HG03108 (cell line): ENCODE measurements at regions not wholly inside any gene's neighbourhood (a gene's known extent, or its start where the extent isn't known, plus 50 kb on each side); places are given as distances from the start of the nearest gene placed in this dataset.

Experiments
- ATAC-seq: cut with Tn5 transposase; IDR thresholded peaks from one replicate; pipeline ENCODE4 v1.9.1; 2021; ENCODE audit warnings: moderate library complexity; ENCODE audit not compliant: unreplicated experiment

GRCh38 chr12:92615086-92615485 is 87.7 kb upstream of the PLEKHG7 start:
- no peak for ATAC-seq

DNA sequence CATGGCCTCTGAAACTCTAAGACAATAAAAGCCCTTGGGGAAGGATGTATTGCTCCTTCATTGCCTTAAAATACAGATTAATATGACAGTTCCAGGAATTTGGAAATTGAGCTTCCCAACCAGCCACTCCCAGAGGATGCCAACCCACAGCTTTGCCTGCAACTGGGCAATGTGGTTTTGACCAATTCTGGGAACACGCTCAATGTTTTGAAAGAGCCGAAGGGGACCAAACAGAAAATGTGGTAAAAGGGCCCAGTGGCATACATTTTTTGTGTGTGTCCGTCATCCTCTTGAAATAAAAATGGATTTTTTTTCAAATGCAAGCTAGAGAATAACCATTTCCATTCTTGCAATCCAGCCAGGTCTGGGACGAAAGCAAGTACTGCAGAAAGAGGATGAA is 88.3 kb upstream of the PLEKHG7 start:
- ATAC-seq: no peak

DNA sequence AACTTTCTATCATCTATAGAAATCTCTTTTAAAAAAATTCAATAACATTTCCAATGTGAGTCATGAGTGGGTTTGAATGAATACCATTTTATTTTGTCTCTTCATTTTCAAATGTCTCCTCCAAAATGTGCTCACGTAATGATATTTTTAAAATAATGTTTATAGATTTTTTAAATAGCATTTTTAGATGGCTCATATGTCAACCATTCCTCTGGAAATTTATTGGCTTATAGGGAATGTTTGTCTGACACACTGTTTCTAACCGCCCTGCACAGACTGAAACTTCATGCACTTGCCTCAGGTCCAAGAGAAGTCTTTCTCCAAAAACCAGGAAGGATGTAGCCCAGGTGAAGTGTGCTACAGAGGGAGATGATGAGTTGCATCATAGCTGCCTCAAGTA is 88.8 kb upstream of the PLEKHG7 start:
- ATAC-seq: no peak

DNA sequence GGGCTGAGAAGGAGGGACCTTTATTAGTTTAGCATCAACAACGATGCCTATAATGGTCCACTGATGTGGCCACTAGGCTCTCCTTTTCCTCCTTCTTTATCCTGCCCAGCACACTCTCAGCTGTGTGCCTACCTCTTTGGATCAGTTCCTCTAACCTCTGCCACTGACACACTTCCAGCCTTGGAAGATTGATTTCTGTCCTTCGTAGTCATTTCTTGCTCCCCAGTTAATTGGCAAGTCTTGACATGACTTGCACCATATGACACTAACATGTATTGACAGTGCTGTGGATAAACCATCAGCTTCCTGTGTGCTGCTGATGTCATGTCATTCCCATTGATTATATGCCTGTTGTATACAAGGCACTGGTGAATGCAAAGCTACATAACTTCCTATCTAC is 90.2 kb upstream of the PLEKHG7 start:
- ATAC-seq: no peak

DNA sequence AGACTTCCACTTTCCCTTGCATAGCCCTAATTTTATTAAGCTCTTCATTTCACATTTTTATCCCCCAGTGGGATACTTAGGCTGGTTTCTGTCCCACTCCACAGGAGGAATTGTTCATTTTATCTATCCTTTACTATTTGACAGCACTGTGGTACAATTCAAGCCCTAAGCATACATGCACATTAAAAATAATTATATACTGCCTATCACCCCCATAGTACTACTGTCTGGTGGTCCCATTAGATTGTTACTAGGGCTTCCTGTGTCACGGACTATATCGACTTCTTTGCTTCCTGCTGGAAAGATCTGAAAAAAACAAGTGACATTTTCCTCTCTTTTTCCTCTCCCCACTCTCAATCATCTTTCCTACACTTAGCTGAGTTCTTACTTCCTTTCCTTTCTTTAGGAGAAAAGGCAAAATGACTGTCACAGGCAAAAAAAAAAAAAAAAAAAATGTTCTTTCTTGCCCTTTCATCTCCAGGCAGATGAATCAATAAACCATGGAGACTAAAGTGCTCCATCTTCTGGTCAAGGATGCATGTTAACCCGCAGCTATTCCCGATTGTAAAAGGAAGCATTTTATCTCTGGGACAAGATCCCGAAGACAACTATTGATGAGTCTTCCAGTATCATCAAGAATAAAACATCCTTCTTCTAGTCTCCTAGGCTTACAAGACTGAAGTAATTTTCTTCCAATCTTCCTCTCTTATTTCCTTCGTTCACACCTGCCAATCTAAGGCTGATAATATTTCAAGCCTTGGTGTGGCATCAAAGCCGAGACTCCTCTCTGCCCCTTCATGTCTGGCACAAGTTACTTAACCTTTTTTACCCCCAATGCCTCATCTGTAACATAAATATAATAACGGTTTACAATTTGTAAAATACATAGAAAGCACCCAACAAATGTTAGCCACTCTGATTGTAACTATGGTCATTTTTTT is 94.4 kb upstream of the PLEKHG7 start:
- no peak for ATAC-seq

DNA sequence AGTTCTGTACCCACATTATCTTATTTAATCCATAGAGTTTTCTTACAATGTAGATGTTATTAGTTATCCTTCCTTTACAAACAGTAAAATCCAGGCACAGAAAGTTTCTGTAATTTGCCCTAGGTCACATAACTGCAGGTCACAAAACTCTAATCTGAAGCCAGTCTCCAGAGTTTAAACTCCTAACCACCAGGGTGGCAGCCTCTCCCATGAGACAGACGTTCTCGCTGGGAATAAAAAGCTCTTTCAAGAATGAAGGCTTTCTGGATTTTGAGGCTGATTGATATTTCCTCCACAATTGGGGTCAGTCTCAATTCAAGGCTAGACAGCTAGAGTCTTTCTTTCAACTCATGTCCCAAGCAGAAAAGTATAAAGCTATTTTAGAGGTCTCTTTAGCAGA is 95.8 kb upstream of the PLEKHG7 start:
- no peak for ATAC-seq

- ATAC-seq: no peak
Observed at GRCh38 chr12:92605621-92606170, 97.1 kb upstream of the PLEKHG7 start.

DNA sequence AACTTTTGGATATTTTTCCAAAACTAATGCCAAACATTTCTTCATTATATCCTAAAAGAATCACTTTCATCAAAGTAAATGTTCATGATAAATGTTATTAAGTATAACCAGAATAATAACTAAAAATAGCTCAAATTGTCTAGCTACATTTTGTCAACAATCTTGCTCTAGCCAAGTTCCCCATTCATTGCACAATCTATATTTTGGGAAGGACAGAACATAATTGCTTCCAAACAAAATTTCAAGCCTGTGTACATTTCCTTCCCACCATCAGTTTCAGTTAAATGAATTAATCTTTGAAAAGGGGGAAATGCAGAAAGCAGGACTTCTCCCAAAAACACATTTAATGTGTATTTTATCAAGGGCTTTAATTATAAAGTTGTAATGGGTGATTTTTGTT is 98.0 kb upstream of the PLEKHG7 start:
- no peak for ATAC-seq

GRCh38 chr12:92603741-92604432 is 98.9 kb upstream of the PLEKHG7 start:
- ATAC-seq: no peak

- no peak for ATAC-seq
Observed at GRCh38 chr12:92602930-92603623, 99.7 kb upstream of the PLEKHG7 start.

GRCh38 chr12:92602476-92602875 is 100.3 kb upstream of the PLEKHG7 start:
- ATAC-seq: no peak

GRCh38 chr12:92601680-92602079 is 101.1 kb upstream of the PLEKHG7 start:
- no peak for ATAC-seq

- no peak for ATAC-seq
Observed at GRCh38 chr12:92601176-92601575, 101.6 kb upstream of the PLEKHG7 start.

DNA sequence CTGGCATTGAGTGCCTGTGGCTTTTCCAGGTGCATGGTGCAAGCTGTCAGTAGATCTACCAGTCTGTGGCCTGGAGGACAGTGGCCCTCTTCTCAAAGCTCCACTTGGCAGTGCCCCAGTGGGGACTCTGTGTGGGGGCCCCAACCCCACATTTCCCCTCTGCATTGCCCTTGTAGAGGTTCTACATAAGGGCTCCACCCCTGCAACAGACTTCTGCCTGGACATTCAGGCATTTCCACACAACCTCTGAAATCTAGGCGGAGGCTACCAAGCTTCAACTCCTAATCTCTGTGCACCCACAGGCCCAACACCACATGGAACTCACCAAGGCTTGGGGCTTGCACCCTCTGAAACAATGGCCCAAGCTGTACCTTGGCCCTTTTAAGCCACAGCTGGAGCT is 102.7 kb upstream of the PLEKHG7 start:
- no peak for ATAC-seq

DNA sequence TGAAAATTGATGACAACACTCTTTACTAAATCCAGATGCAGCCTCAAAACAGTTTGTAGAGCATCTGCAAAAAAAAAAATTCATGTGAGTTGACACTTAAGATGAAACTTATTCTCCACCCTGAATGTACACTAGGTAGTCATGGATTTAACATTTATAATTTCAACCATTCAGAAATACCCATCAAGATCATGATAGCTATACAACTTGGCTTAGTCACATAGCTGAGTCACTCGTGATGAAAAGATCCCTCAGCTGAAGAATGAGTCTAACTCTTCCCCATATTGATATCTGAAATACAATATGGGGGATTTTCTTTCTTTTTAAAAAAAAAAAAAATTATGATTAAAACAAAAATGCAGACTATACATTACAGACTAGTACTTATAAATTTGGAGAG is 104.8 kb upstream of the PLEKHG7 start:
- no peak for ATAC-seq

- ATAC-seq: no peak
Observed at GRCh38 chr12:92597118-92597517, 105.7 kb upstream of the PLEKHG7 start.

DNA sequence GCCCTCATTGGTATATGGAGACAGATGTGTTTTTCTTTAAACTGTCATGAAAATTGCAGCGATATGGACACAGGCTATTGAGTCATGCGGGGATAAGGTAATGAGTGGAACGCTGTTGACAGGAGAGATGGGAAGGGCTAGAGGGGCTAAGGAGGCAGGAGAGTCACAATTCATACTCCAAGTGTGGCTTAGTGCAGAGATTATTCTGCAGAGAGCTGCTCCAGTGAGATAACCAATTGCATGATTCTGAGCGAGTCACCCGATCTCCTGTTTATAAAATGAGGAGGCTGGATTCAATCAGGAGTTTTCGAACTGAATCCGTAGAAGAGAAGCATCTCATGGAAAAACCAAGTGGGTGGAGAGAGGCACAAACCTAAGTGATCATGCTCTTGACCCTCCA is 106.4 kb upstream of the PLEKHG7 start:
- ATAC-seq: no peak

DNA sequence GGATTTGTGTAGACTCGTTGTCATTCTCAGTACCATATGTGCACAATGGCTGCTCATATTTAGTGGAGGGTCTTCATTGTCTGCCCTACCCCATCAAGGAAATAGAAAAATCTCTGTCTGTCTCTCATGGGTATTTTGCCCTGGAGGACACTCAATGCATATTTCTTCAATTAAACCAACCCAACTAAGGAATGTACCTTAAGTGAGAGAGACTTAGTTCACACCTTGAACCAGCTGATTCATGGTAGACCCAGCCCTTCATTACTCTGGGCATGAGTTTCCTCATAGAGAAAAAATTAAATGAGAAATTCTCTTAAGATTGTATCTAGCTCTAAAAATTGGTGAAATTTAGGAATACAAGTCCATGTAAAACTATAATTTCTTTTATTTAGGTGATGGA is 107.1 kb upstream of the PLEKHG7 start:
- ATAC-seq: no peak

GRCh38 chr12:92593734-92594402 is 108.9 kb upstream of the PLEKHG7 start:
- ATAC-seq: peak; percentile 99

- ATAC-seq: no peak
Observed at GRCh38 chr12:92585115-92585727, 117.6 kb upstream of the PLEKHG7 start.
